K562 (cell line): ENCODE measurements at regions not wholly inside any gene's neighbourhood (a gene's known extent, or its start where the extent isn't known, plus 50 kb on each side); places are given as distances from the start of the nearest gene placed in this dataset.
"Not testable (repeated sequence)": the region's sequence is repeated elsewhere in the genome, so short reads cannot be mapped to it uniquely, and the experiment has no call there.

Experiments
- ATAC-seq: fragments of 200-7000 bp; cut with Tn5 transposase; 3 replicates; pipeline ENCODE4 v1.9.1; 2020; ENCODE audit warnings: moderate library complexity
- BruUV-seq: library from RNA; stranded (reverse); fragments of 400-500 nt; replicated peaks from 2 replicates; lab custom pipeline; 2021; lab: Mats Ljungman, UMichigan
- CTCF ChIA-PET: fragments of 300-600 bp; formaldehyde crosslinking; extraction: SDS; loops from one replicate; lab custom pipeline; 2021; ENCODE audit warnings: low intra/inter-chr PET ratio; lab: Yijun Ruan, JAX
- POLR2A ChIA-PET: fragments of 300-600, 350-650 bp; sonication (Branson Sonifier 250); formaldehyde crosslinking; extraction: SDS; loops from one replicate; lab custom pipeline; 2021; ENCODE audit warnings: antibody characterized with exemption, inconsistent platforms; lab: Yijun Ruan, JAX
- DNase-seq, 4 experiments: peaks; one replicate each; pipeline versions ENCODE4 v3.0.0 to v3.0.0-alpha.2; 2011 to 2018; ENCODE audit warnings: low spot score in 3 of 4, mixed read lengths in 3 of 4; ENCODE audit errors: extremely low read depth in 1 of 4
- FAIRE-seq: peaks from 2 replicates; lab custom pipeline; 2011; peaks lifted over from hg19 to GRCh38; lab: Jason Lieb, UNC
- H2AFZ ChIP-seq: 2 replicates; pipeline ENCODE4 v1.6.0; 2011; ENCODE audit warnings: low read depth, low read length, control low read depth, inconsistent platforms
- H3K27ac ChIP-seq: fragments of 200-600 bp; 3 replicates; pipeline ENCODE4 v1.8.0; 2011; ENCODE audit warnings: low read depth, mild to moderate bottlenecking, control low read depth, inconsistent platforms, low read length, moderate library complexity, mixed read lengths; ENCODE audit errors: extremely low read depth
- H3K27me3 ChIP-seq, 2 experiments: fragments of 300-600 bp in 1 of 2; 2 replicates in 1 of 2; 3 replicates in 1 of 2; pipeline versions ENCODE4 v1.6.0 to v1.8.0; 2011; ENCODE audit warnings: inconsistent platforms in 2 of 2, low read length in 2 of 2, mild to moderate bottlenecking in 1 of 2, mixed read lengths in 1 of 2, moderate library complexity in 1 of 2; ENCODE audit not compliant: control insufficient read depth in 2 of 2, insufficient read depth in 2 of 2
- H3K36me3 ChIP-seq: fragments of 300-600 bp; 3 replicates; pipeline ENCODE4 v1.8.0; 2011; ENCODE audit warnings: mild to moderate bottlenecking, low read length, inconsistent platforms; ENCODE audit not compliant: control insufficient read depth, insufficient read depth
- H3K4me1 ChIP-seq, 2 experiments: fragments of 200-600 bp in 1 of 2; replicated peaks in 1 of 2; 2 replicates in 1 of 2; 3 replicates in 1 of 2; pipeline versions ENCODE4 v1.5.1 to v1.8.0; 2011; ENCODE audit warnings: inconsistent platforms in 2 of 2, low read length in 2 of 2, mild to moderate bottlenecking in 1 of 2, mixed read lengths in 1 of 2, moderate library complexity in 1 of 2; ENCODE audit not compliant: control insufficient read depth in 2 of 2, insufficient read depth in 2 of 2
- H3K4me2 ChIP-seq: 2 replicates; pipeline ENCODE4 v1.6.1; 2011; ENCODE audit warnings: low read length, control low read depth, inconsistent platforms, mixed read lengths; ENCODE audit not compliant: insufficient read depth
- H3K4me3 ChIP-seq: fragments of 200-600 bp; sonication (generic), shearing (Covaris generic); 2 replicates; pipeline ENCODE4 v1.5.1; 2016; ENCODE audit warnings: control low read depth, inconsistent platforms
- H3K79me2 ChIP-seq: fragments of 200-600 bp; 3 replicates; pipeline ENCODE4 v1.8.0; 2011; ENCODE audit warnings: low read length, inconsistent platforms; ENCODE audit not compliant: control insufficient read depth, insufficient read depth
- H3K9ac ChIP-seq, 2 experiments: 2 replicates each; pipeline versions ENCODE4 v1.6.0 to v1.6.1; 2011; ENCODE audit warnings: low read depth in 2 of 2, low read length in 2 of 2, control low read depth in 1 of 2, inconsistent platforms in 1 of 2, mild to moderate bottlenecking in 1 of 2, mixed read lengths in 1 of 2; ENCODE audit not compliant: insufficient read depth in 1 of 2
- H3K9me1 ChIP-seq: one replicate; pipeline ENCODE4 v1.6.0; 2011; ENCODE audit warnings: inconsistent platforms, mild to moderate bottlenecking, low read length, moderate library complexity; ENCODE audit not compliant: control insufficient read depth, insufficient read depth
- H3K9me3 ChIP-seq: replicated peaks from 2 replicates; pipeline ENCODE4 v1.5.1; 2011; ENCODE audit warnings: low read depth, low read length, inconsistent platforms; ENCODE audit not compliant: control insufficient read depth, insufficient read depth
- H4K20me1 ChIP-seq: replicated peaks from 2 replicates; pipeline ENCODE4 v1.6.1; 2011; ENCODE audit warnings: low read length, inconsistent platforms, mixed read lengths; ENCODE audit not compliant: control insufficient read depth, insufficient read depth
- HIVEP1 ChIP-seq: fragments of 250-450 bp; sonication (Bioruptor Pico); IDR thresholded peaks from 2 replicates; pipeline ENCODE4 v1.4.0; 2020; ENCODE audit warnings: mild to moderate bottlenecking
- PHB2 ChIP-seq: fragments of 450-650 bp; IDR thresholded peaks from 2 replicates; pipeline ENCODE4 v1.6.1; 2017; ENCODE audit warnings: low read depth
- PPARD ChIP-seq: fragments of 250-450 bp; sonication (Bioruptor Pico); IDR thresholded peaks from 2 replicates; pipeline ENCODE4 v1.8.0; 2022; ENCODE audit warnings: inconsistent platforms, mild to moderate bottlenecking, moderate library complexity
- ZNF124 ChIP-seq: sonication (generic); formaldehyde crosslinking; IDR thresholded peaks from 2 replicates; pipeline ENCODE4 v1.8.1; 2022; ENCODE audit warnings: missing genetic modification reagents
- ZNF354B ChIP-seq: fragments of 250-450 bp; sonication (Bioruptor Pico); IDR thresholded peaks from 2 replicates; pipeline ENCODE4 v1.4.0; 2020
- WGBS: fragments of 100-300 bp; shearing (Covaris generic); methylation state at CpG from one replicate; pipeline ENCODE4 v1.1.6; 2016; ENCODE audit warnings: low coverage, mixed read lengths; ENCODE audit not compliant: insufficient coverage; ENCODE audit errors: missing lambda C conversion rate; 5-methylcytosine and 5-hydroxymethylcytosine counted together
- in situ Hi-C: fragments of 300-500 bp; cut with MboI; formaldehyde crosslinking; loops from 4 replicates; pipeline ENCODE4 v1.15.0; 2018; ENCODE audit warnings: inconsistent platforms, mixed read lengths
- intact Hi-C: fragments of 100-400 bp; cut with micrococcal nuclease; formaldehyde crosslinking; loops from 2 replicates; pipeline ENCODE4 v1.14.2; 2022
- TF ChIP-seq, protein P1 (sequence below): fragments of 250-450 bp; sonication (Bioruptor Pico); IDR thresholded peaks from 2 replicates; pipeline ENCODE4 v1.6.1; 2021; ENCODE audit warnings: mild to moderate bottlenecking

DNA sequence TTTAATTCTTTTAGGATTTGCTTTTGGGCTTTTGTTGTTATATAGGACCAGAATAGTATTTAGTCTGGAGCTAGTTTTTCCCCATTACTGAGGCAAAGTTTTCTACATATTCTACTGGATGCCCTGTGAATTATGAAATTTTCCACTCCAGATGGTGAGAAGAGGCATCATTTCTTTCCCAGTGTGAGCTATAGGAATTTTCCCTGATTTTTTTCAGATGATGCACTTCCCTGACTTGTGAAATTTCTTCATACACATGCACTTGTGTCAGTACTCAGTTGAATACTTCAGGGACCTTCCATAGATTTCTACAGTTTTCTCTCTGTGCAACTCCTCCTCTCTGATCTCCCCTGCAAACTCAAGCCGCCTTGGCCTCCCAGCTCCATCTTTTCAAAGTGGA is 73.7 kb upstream of the SLCO2A1 start:
- H3K9ac ChIP-seq = no peak overlapping the region
- no peak overlapping the region for H3K27ac ChIP-seq
- no peaks in the 10 kb centered on the region for H3K79me2 ChIP-seq
- no peaks in the 10 kb centered on the region for H3K36me3 ChIP-seq
- no peak overlapping the region for H3K4me3 ChIP-seq
- H3K9me1 ChIP-seq = no peaks in the 10 kb centered on the region
- BruUV-seq = no TSS peak
- CTCF ChIA-PET = no interaction called here
- TF ChIP-seq, protein P1, sequence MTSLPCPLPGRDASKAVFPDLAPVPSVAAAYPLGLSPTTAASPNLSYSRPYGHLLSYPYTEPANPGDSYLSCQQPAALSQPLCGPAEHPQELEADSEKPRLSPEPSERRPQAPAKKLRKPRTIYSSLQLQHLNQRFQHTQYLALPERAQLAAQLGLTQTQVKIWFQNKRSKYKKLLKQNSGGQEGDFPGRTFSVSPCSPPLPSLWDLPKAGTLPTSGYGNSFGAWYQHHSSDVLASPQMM (CRISPR knock-in tag) = no peak
- no peak for TF ChIP-seq PPARD (CRISPR knock-in tag)
- no peak for TF ChIP-seq ZNF124 (CRISPR knock-in tag)
- TF ChIP-seq PHB2 = no peak
- TF ChIP-seq, all 486 proteins: peak for 0
- Histone ChIP-seq H2AFZ (no peak overlapping the region), H3K4me1 (no peaks in the 10 kb centered on the region), H3K4me2 (no peak overlapping the region), H3K27me3 (peaks cover 0 to 4% of the 10 kb centered on the region in 2 experiments; a peak in 1 of 5 replicates), H3K9me3 (no peaks in the 10 kb centered on the region), H4K20me1 (no peaks in the 10 kb centered on the region)
- ATAC-seq (no peak), FAIRE-seq (no peak), DNase-seq (no peak)
- WGBS = 0% methylated on average over 1 of the region's 1 CpG
- POLR2A ChIA-PET = no interaction called here
- in situ Hi-C loops (no loop called here), intact Hi-C loops (no loop called here)

DNA sequence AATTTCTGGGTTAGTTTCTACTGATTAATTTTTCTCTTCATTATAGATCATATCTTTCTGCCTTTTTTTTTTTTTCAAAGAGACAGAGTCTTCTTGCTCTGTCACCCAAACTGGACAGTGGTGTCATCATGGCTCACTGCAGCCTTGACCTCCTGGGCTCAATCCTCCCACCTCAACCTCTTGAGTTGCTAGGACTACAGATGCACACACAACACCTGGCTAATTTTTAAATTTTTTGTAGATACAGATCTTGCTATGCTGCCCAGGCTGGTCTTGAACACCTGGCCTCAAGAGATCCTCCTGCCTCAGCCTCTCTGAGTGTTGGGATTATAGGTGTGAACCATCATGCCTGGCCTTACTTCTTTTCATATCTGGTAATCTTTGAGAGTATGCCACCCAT is 73.3 kb upstream of the SLCO2A1 start:
- no peak overlapping the region for H3K9ac ChIP-seq
- no peak overlapping the region for H3K4me3 ChIP-seq
- H3K36me3 ChIP-seq = no peaks in the 10 kb centered on the region
- in situ Hi-C loops = no loop called here
- peaks cover 0 to 4% of the 10 kb centered on the region in 2 experiments; a peak in 1 of 5 replicates for H3K27me3 ChIP-seq
- no peaks in the 10 kb centered on the region for H3K79me2 ChIP-seq
- no peak overlapping the region for H3K27ac ChIP-seq
- H3K9me3 ChIP-seq = no peaks in the 10 kb centered on the region
- intact Hi-C loops = no loop called here
- no peak overlapping the region for H3K4me2 ChIP-seq
- no TSS peak for BruUV-seq
- H3K9me1 ChIP-seq = no peaks in the 10 kb centered on the region
- ATAC-seq = no peak
- TF ChIP-seq HIVEP1 = no peak
- TF ChIP-seq ZNF354B = no peak
- DNase-seq = no peak
- H4K20me1 ChIP-seq = no peaks in the 10 kb centered on the region
- CTCF ChIA-PET = no interaction called here
- no peaks in the 10 kb centered on the region for H3K4me1 ChIP-seq
- no peak overlapping the region for H2AFZ ChIP-seq
- FAIRE-seq = no peak
- POLR2A ChIA-PET = no interaction called here

DNA sequence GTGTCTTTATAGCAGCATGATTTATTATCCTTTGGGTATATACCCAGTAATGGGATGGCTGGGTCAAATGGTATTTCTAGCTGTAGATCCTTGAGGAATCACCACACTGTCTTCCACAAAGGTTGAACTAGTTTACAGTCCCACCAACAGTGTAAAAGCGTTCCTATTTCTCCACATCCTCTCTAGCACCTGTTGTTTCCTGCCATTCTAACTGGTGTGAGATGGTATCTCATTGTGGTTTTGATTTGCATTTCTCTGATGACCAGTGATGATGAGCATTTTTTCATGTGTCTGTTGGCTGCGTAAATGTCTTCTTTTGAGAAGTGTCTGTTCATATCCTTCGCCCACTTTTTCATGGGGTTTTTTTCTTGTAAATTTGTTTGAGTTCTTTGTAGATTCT is 66.5 kb upstream of the SLCO2A1 start:
- BruUV-seq, H4K20me1 ChIP-seq, intact Hi-C loops, H3K9me1 ChIP-seq, H3K9ac ChIP-seq, H3K4me3 ChIP-seq, H3K27me3 ChIP-seq, H3K9me3 ChIP-seq, H3K79me2 ChIP-seq, H3K4me1 ChIP-seq, H2AFZ ChIP-seq, H3K36me3 ChIP-seq, in situ Hi-C loops, FAIRE-seq, H3K4me2 ChIP-seq, H3K27ac ChIP-seq, POLR2A ChIA-PET, DNase-seq, CTCF ChIA-PET, ATAC-seq: not testable (repeated sequence)
- 0% methylated on average over 2 of the region's 3 CpGs for WGBS
